Caco-2 (cell line): ENCODE measurements at regions not wholly inside any gene's neighbourhood (a gene's known extent, or its start where the extent isn't known, plus 50 kb on each side); places are given as distances from the start of the nearest gene placed in this dataset.

ENCODE experiments used
- BruUV-seq: library from RNA; stranded (reverse); fragments of 400-500 nt; replicated peaks from 2 replicates; lab custom pipeline; 2021; lab: Mats Ljungman, UMichigan
- CTCF ChIA-PET: fragments of 300-600 bp; sonication (Branson Sonifier 250); formaldehyde crosslinking; loops from one replicate; lab custom pipeline; 2022; ENCODE audit warnings: antibody characterized with exemption; lab: Charles Lee
- POLR2A ChIA-PET: fragments of 300-600 bp; sonication (Branson Sonifier 250); formaldehyde crosslinking; loops from one replicate; lab custom pipeline; 2022; ENCODE audit warnings: antibody characterized with exemption; lab: Charles Lee
- DNase-seq, 2 experiments: peaks; one replicate each; pipeline versions ENCODE4 v3.0.0 to v3.0.0-alpha.2; 2020 to 2022
- H3K27me3 ChIP-seq: replicated peaks from 2 replicates; pipeline ENCODE4 v1.6.0; 2011; ENCODE audit warnings: low read length; ENCODE audit not compliant: control insufficient read depth, insufficient read depth
- H3K36me3 ChIP-seq: 2 replicates; pipeline ENCODE4 v1.5.1; 2011; ENCODE audit warnings: low read length; ENCODE audit not compliant: control insufficient read depth, insufficient read depth
- H3K4me1 ChIP-seq: fragments of 250-450 bp; sonication (Bioruptor Pico); 2 replicates; pipeline ENCODE4 v1.5.1; 2020; ENCODE audit warnings: mild to moderate bottlenecking
- H3K4me3 ChIP-seq: 2 replicates; pipeline ENCODE4 v1.5.1; 2011; ENCODE audit warnings: low read depth, mild to moderate bottlenecking, control low read depth, low read length
- H3K9me3 ChIP-seq: fragments of 250-450 bp; sonication (Bioruptor Pico); 2 replicates; pipeline ENCODE4 v1.5.1; 2020; ENCODE audit warnings: mild to moderate bottlenecking, moderate library complexity
- H3K27ac Mint-ChIP-seq: one replicate; pipeline ENCODE4 v1.8.0; 2022; ENCODE audit warnings: mixed read lengths; ENCODE audit not compliant: unreplicated experiment
- H3K27me3 Mint-ChIP-seq: one replicate; pipeline ENCODE4 v1.8.0; 2022; ENCODE audit warnings: mixed read lengths; ENCODE audit not compliant: insufficient read depth, unreplicated experiment
- H3K36me3 Mint-ChIP-seq: one replicate; pipeline ENCODE4 v1.8.0; 2022; ENCODE audit warnings: mild to moderate bottlenecking, mixed read lengths; ENCODE audit not compliant: insufficient read depth, unreplicated experiment
- H3K4me1 Mint-ChIP-seq: one replicate; pipeline ENCODE4 v1.8.0; 2022; ENCODE audit warnings: low read depth, mixed read lengths; ENCODE audit not compliant: unreplicated experiment
- H3K4me3 Mint-ChIP-seq: one replicate; pipeline ENCODE4 v1.8.0; 2022; ENCODE audit warnings: mild to moderate bottlenecking, moderate library complexity, mixed read lengths; ENCODE audit not compliant: unreplicated experiment
- H3K9me3 Mint-ChIP-seq: one replicate; pipeline ENCODE4 v1.8.0; 2022; ENCODE audit warnings: mixed read lengths; ENCODE audit not compliant: unreplicated experiment
- CTCF ChIP-seq, 2 experiments: fragments of 200-600 bp in 1 of 2; IDR thresholded peaks; 1 replicate in 1 of 2; 2 replicates in 1 of 2; pipeline versions ENCODE4 v1.5.1 to v1.8.0; 2011 to 2022; ENCODE audit warnings: antibody characterized with exemption in 1 of 2, control low read depth in 1 of 2, inconsistent platforms in 1 of 2, low read depth in 1 of 2, low read length in 1 of 2, mild to moderate bottlenecking in 1 of 2, moderate library complexity in 1 of 2; ENCODE audit not compliant: insufficient read depth in 1 of 2, severe bottlenecking in 1 of 2, unreplicated experiment in 1 of 2
- intact Hi-C: fragments of 100-400 bp; cut with micrococcal nuclease; formaldehyde crosslinking; loops from one replicate; pipeline ENCODE4 v1.10.0; 2022; ENCODE audit not compliant: unreplicated experiment

- intact Hi-C loops = no loop called here
- H3K9me3 ChIP-seq = no peaks in the 10 kb centered on the region
- Mint-ChIP-seq H3K36me3 (no peaks in the 10 kb centered on the region), H3K4me3 (no peak overlapping the region), H3K4me1 (no peaks in the 10 kb centered on the region), H3K9me3 (no peaks in the 10 kb centered on the region), H3K27me3 (no peaks in the 10 kb centered on the region), H3K27ac (no peak overlapping the region)
- H3K36me3 ChIP-seq = no peaks in the 10 kb centered on the region
- H3K4me3 ChIP-seq = no peak overlapping the region
- POLR2A ChIA-PET = no interaction called here
- CTCF ChIA-PET = no interaction called here
- TF ChIP-seq CTCF (IDR thresholded peaks at IDR 0.05; ENCODE audit: insufficient read depth in 1 of 2, low read depth in 1 of 2, low read length in 1 of 2, severe bottlenecking in 1 of 2, unreplicated experiment in 1 of 2) = no peak
- H3K27me3 ChIP-seq = no peaks in the 10 kb centered on the region
- H3K4me1 ChIP-seq = no peaks in the 10 kb centered on the region
- BruUV-seq = no TSS peak
- DNase-seq = no peak
These were observed 691.5 kb upstream of the CCDC54 start for GRCh38 chr3:106685745-106686144.

- POLR2A ChIA-PET = no interaction called here
- H3K27me3 Mint-ChIP-seq = peaks cover 5% of the 10 kb centered on the region
These were observed 689.3 kb upstream of the CCDC54 start for GRCh38 chr3:106687905-106688304.

GRCh38 chr3:106688464-106688863 lies 688.8 kb upstream of the CCDC54 start:
- no peak overlapping the region for H3K4me3 ChIP-seq
- H3K4me1 ChIP-seq = no peaks in the 10 kb centered on the region
- DNase-seq = peak in 1 of 2 experiments; percentile 13
- H3K36me3 ChIP-seq = no peaks in the 10 kb centered on the region
- no peaks in the 10 kb centered on the region for H3K9me3 ChIP-seq
- no peak for TF ChIP-seq CTCF (IDR thresholded peaks at IDR 0.05; ENCODE audit: insufficient read depth in 1 of 2, low read depth in 1 of 2, low read length in 1 of 2, severe bottlenecking in 1 of 2, unreplicated experiment in 1 of 2)
- Mint-ChIP-seq H3K27me3 (peaks cover 5% of the 10 kb centered on the region), H3K4me1 (no peaks in the 10 kb centered on the region), H3K36me3 (no peaks in the 10 kb centered on the region), H3K4me3 (no peak overlapping the region), H3K9me3 (no peaks in the 10 kb centered on the region), H3K27ac (no peak overlapping the region)
- ChIA-PET CTCF (no interaction called here), POLR2A (no interaction called here)
- intact Hi-C loops = no loop called here
- BruUV-seq = no TSS peak
- H3K27me3 ChIP-seq = no peaks in the 10 kb centered on the region

More at GRCh38 chr3:106687905-106688304, 689.3 kb upstream of the CCDC54 start:
- intact Hi-C loops = no loop called here
- no peak overlapping the region for H3K27ac Mint-ChIP-seq
- no TSS peak for BruUV-seq
- no peak for DNase-seq
- Histone ChIP-seq H3K27me3 (no peaks in the 10 kb centered on the region), H3K36me3 (no peaks in the 10 kb centered on the region), H3K4me3 (no peak overlapping the region), H3K9me3 (no peaks in the 10 kb centered on the region), H3K4me1 (no peaks in the 10 kb centered on the region)
- TF ChIP-seq CTCF (IDR thresholded peaks at IDR 0.05; ENCODE audit: insufficient read depth in 1 of 2, low read depth in 1 of 2, low read length in 1 of 2, severe bottlenecking in 1 of 2, unreplicated experiment in 1 of 2) = no peak
- no peak overlapping the region for H3K4me3 Mint-ChIP-seq
- CTCF ChIA-PET = no interaction called here
- H3K9me3 Mint-ChIP-seq = no peaks in the 10 kb centered on the region
- no peaks in the 10 kb centered on the region for H3K36me3 Mint-ChIP-seq
- no peaks in the 10 kb centered on the region for H3K4me1 Mint-ChIP-seq
